Keratinocyte (primary cell): ENCODE measurements at regions not wholly inside any gene's neighbourhood (a gene's known extent, or its start where the extent isn't known, plus 50 kb on each side); places are given as distances from the start of the nearest gene placed in this dataset.
"Not testable (repeated sequence)": the region's sequence is repeated elsewhere in the genome, so short reads cannot be mapped to it uniquely, and the experiment has no call there.

Experiments used
- DNase-seq: peaks from one replicate; pipeline ENCODE4 v3.0.0-alpha.2; 2011; ENCODE audit warnings: low read depth, missing footprints, low spot score
- FAIRE-seq: peaks from 2 replicates; lab custom pipeline; 2011; peaks lifted over from hg19 to GRCh38; lab: Jason Lieb, UNC
- H2AFZ ChIP-seq: 2 replicates; pipeline ENCODE4 v1.6.0; 2012; ENCODE audit warnings: low read length, control low read depth, inconsistent platforms; ENCODE audit not compliant: control insufficient read depth
- H3K27ac ChIP-seq: 2 replicates; pipeline ENCODE4 v1.5.1; 2011; ENCODE audit warnings: low read length; ENCODE audit not compliant: control insufficient read depth, insufficient read depth
- H3K27me3 ChIP-seq: 3 replicates; pipeline ENCODE4 v1.6.0; 2011; ENCODE audit warnings: low read length; ENCODE audit not compliant: control insufficient read depth, insufficient read depth; ENCODE audit errors: extremely low read depth
- H3K36me3 ChIP-seq, 2 experiments: 2 replicates in 1 of 2; 3 replicates in 1 of 2; pipeline ENCODE4 v1.5.1; 2011; ENCODE audit warnings: low read length in 2 of 2, mild to moderate bottlenecking in 1 of 2; ENCODE audit not compliant: control insufficient read depth in 2 of 2, insufficient read depth in 2 of 2; ENCODE audit errors: extremely low read depth in 1 of 2
- H3K4me1 ChIP-seq: 3 replicates; pipeline ENCODE4 v1.5.1; 2011; ENCODE audit warnings: low read length; ENCODE audit not compliant: control insufficient read depth, insufficient read depth; ENCODE audit errors: extremely low read depth
- H3K4me2 ChIP-seq: 3 replicates; pipeline ENCODE4 v1.6.0; 2011; ENCODE audit warnings: low read depth, low read length; ENCODE audit not compliant: control insufficient read depth, insufficient read depth; ENCODE audit errors: extremely low read depth
- H3K4me3 ChIP-seq, 3 experiments: fragments of 200-600 bp in 1 of 3; sonication (generic) in 1 of 3; 2 replicates in 2 of 3; 3 replicates in 1 of 3; pipeline ENCODE4 v1.5.1; 2011 to 2016; ENCODE audit warnings: low read length in 3 of 3, mild to moderate bottlenecking in 3 of 3, control low read depth in 2 of 3, inconsistent platforms in 1 of 3, low read depth in 1 of 3, mixed read lengths in 1 of 3, mixed run types in 1 of 3, moderate library complexity in 1 of 3; ENCODE audit not compliant: control insufficient read depth in 2 of 3, insufficient read depth in 2 of 3; ENCODE audit errors: extremely low read depth in 1 of 3
- H3K79me2 ChIP-seq: 2 replicates; pipeline ENCODE4 v1.6.0; 2012; ENCODE audit warnings: low read length; ENCODE audit not compliant: control insufficient read depth, insufficient read depth
- H3K9ac ChIP-seq: 3 replicates; pipeline ENCODE4 v1.6.0; 2011; ENCODE audit warnings: low read length; ENCODE audit not compliant: control insufficient read depth, insufficient read depth; ENCODE audit errors: extremely low read depth
- H3K9me1 ChIP-seq: 3 replicates; pipeline ENCODE4 v1.6.0; 2011; ENCODE audit warnings: low read length; ENCODE audit not compliant: control insufficient read depth, insufficient read depth; ENCODE audit errors: extremely low read depth
- H3K9me3 ChIP-seq: 2 replicates; pipeline ENCODE4 v1.5.1; 2012; ENCODE audit warnings: low read depth, low read length; ENCODE audit not compliant: control insufficient read depth
- H4K20me1 ChIP-seq: 3 replicates; pipeline ENCODE4 v1.6.0; 2011; ENCODE audit warnings: low read length; ENCODE audit not compliant: control insufficient read depth, insufficient read depth; ENCODE audit errors: extremely low read depth
- EZH2 ChIP-seq: IDR thresholded peaks from one replicate; pipeline ENCODE4 v1.6.1; 2012; ENCODE audit warnings: inconsistent platforms, mild to moderate bottlenecking, low read length, moderate library complexity
- dilution Hi-C: fragments of 300-500 bp; cut with MboI; formaldehyde crosslinking; loops from one replicate; pipeline ENCODE4 v1.7.0; 2020; ENCODE audit warnings: low sequenced_read_pairs; ENCODE audit not compliant: extremely low pct_ligation_motif_present
- TF ChIP-seq, protein P1 (sequence below), 3 experiments: IDR thresholded peaks in 1 of 3; conservative IDR thresholded peaks in 1 of 3; optimal IDR thresholded peaks in 1 of 3; 2 replicates in 2 of 3; 3 replicates in 1 of 3; pipeline versions ENCODE3 to v1.5.1; 2011; ENCODE audit warnings: low read length in 3 of 3, mild to moderate bottlenecking in 3 of 3, moderate library complexity in 2 of 3, control low read depth in 1 of 3, inconsistent platforms in 1 of 3; ENCODE audit not compliant: insufficient read depth in 2 of 3; ENCODE audit errors: extremely low read depth in 1 of 3

DNA sequence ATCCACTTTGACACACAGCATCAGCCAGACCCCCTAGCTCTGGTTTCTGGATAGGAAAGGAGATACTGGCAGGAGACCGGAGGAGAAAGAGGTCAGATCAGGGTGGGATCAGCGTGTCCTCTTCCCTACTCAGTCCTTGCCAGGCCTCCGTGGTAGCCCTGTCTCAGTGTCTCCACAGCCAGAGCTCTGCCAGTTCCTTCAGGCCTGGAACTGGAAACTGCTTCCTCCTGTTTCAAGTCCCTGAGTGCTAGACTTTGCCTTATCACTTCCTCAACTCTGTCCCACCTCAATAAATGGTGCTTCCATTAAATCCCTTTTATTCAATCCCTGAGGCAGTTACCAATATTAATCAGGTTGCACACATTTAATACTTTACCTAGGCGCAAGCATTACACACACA lies 96.8 kb upstream of the LY86 start:
- no peak for FAIRE-seq
- H3K9me1 ChIP-seq, result no peaks in the 10 kb centered on the region
- dilution Hi-C loops, result no loop called here

DNA sequence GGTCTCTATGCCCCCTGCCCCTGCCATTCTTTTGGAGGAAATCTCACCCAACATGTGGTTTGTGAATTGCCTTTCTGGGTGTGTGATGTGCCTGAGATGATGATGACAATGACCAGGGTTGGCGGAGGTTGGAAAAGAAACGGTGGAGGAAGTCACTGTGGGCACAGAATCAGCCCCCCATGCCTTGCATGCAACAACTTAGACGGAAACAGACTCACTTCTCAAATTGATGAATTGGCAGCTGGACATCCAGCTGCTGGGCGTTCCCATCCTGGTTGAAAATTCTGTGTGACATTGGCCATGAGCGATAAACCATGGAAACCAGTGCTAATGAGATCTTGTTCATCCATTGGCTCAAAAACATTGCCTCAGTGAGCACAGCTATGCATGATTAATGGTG lies 95.8 kb upstream of the LY86 start:
- no peak overlapping the region for H3K27ac ChIP-seq
- H3K36me3 ChIP-seq, result no peaks in the 10 kb centered on the region
- no peak overlapping the region for H3K9ac ChIP-seq
- H3K4me1 ChIP-seq, result no peaks in the 10 kb centered on the region
- H3K4me3 ChIP-seq, result no peak overlapping the region
- dilution Hi-C loops, result no loop called here
- TF ChIP-seq EZH2, result no peak
- TF ChIP-seq, protein P1, sequence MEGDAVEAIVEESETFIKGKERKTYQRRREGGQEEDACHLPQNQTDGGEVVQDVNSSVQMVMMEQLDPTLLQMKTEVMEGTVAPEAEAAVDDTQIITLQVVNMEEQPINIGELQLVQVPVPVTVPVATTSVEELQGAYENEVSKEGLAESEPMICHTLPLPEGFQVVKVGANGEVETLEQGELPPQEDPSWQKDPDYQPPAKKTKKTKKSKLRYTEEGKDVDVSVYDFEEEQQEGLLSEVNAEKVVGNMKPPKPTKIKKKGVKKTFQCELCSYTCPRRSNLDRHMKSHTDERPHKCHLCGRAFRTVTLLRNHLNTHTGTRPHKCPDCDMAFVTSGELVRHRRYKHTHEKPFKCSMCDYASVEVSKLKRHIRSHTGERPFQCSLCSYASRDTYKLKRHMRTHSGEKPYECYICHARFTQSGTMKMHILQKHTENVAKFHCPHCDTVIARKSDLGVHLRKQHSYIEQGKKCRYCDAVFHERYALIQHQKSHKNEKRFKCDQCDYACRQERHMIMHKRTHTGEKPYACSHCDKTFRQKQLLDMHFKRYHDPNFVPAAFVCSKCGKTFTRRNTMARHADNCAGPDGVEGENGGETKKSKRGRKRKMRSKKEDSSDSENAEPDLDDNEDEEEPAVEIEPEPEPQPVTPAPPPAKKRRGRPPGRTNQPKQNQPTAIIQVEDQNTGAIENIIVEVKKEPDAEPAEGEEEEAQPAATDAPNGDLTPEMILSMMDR (optimal IDR thresholded peaks at IDR 0.05 in 1 of 3, IDR thresholded peaks at IDR 0.05 in 1 of 3, conservative IDR thresholded peaks at IDR 0.05 in 1 of 3; ENCODE audit: extremely low read depth in 1 of 3, insufficient read depth in 2 of 3, low read length in 3 of 3), result no peak
- DNase-seq, result no peak
- H4K20me1 ChIP-seq, result no peaks in the 10 kb centered on the region
- H2AFZ ChIP-seq, result no peak overlapping the region
- FAIRE-seq, result no peak
- H3K27me3 ChIP-seq, result no peaks in the 10 kb centered on the region
- H3K79me2 ChIP-seq, result no peaks in the 10 kb centered on the region
- no peaks in the 10 kb centered on the region for H3K9me1 ChIP-seq
- H3K9me3 ChIP-seq, result no peaks in the 10 kb centered on the region
- no peak overlapping the region for H3K4me2 ChIP-seq

More for the DNA sequence above, 96.8 kb upstream of the LY86 start:
- Histone ChIP-seq H3K36me3 (no peaks in the 10 kb centered on the region), H3K27me3 (no peaks in the 10 kb centered on the region), H2AFZ (no peak overlapping the region), H3K4me1 (no peaks in the 10 kb centered on the region), H3K4me2 (no peak overlapping the region), H3K79me2 (no peaks in the 10 kb centered on the region), H4K20me1 (no peaks in the 10 kb centered on the region), H3K9me3 (no peaks in the 10 kb centered on the region), H3K27ac (no peak overlapping the region), H3K9ac (no peak overlapping the region), H3K4me3 (no peak overlapping the region)
- DNase-seq, result no peak
- TF ChIP-seq, protein P1 (optimal IDR thresholded peaks at IDR 0.05 in 1 of 3, IDR thresholded peaks at IDR 0.05 in 1 of 3, conservative IDR thresholded peaks at IDR 0.05 in 1 of 3; ENCODE audit: extremely low read depth in 1 of 3, insufficient read depth in 2 of 3, low read length in 3 of 3), result no peak
- TF ChIP-seq EZH2, result no peak

DNA sequence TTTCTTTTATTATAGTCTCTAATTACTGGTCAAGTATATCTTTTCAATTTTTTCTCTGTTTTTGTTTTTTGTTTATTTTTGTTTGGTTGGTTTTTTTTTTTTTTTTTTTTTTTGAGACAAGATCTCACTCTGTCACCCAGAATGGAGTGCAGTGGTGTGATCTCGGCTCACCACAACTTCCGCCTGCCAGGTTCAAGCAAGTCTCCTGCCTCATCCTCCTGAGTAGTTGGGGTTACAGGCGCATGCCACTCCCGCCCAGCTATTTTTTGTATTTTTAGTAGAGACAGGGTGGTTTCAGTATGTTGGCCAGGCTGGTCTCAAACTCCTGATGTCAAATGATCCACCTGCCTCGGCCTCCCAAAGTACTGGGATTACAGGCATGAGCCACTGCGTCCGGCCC lies 94.4 kb upstream of the LY86 start:
- H3K4me2 ChIP-seq, DNase-seq, H3K4me3 ChIP-seq, H3K36me3 ChIP-seq, dilution Hi-C loops, H3K9ac ChIP-seq, H3K79me2 ChIP-seq, H4K20me1 ChIP-seq, H3K9me1 ChIP-seq, H2AFZ ChIP-seq, FAIRE-seq, H3K4me1 ChIP-seq, H3K9me3 ChIP-seq, H3K27ac ChIP-seq, H3K27me3 ChIP-seq: not testable (repeated sequence)
